ENCODE measurements at regions not wholly inside any gene's neighbourhood (a gene's known extent, or its start where the extent isn't known, plus 50 kb on each side); places are given as distances from the start of the nearest gene placed in this dataset.

DNA sequence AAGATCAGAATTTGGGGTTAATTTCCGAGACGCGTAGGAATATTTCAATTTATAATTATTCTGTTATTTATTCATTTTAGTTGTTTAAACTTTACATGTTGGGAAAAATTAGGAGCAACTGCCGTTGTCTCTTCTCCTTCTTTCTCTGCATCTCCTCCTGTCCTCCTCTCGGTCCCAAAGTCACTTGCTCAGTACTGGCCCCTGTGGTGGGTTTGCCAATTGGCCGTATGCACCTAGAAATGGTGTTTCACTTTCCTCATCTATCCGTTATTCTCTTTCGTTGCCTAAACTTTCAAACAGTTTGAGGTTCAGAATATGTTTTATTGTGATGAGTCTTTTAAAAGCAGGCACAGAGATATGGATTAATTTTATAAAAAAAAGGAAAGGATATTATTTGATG lies 517.9 kb downstream of the PLCL1 start:
- no peak for DNase-seq

DNA sequence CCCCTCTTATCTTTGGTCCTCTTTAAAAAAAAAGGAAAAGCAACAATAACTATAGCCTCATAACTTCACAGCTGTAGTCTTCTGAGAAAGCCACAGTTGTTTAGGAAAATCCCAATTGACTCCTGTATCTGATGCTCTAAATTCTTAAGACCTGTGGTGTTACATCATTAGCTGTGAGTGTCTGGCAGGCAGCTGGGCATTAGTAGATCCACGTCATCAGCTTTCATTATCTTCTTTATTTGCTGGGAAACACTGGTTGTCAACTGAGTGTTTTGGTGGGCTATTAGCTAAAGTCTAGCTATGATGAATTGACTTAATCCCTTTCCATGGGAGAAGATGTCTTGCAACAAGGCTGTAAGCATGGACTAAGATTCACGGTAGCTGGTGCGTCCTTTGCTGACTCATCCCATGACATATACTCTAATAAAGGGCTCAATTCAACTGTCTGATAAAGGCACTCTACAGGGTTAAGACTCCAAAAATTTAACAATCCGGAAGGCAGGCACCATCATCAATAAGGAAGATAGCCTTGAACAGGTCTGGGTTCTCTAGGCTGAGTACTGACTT lies 517.2 kb downstream of the PLCL1 start:
- DNase-seq = no peak

DNA sequence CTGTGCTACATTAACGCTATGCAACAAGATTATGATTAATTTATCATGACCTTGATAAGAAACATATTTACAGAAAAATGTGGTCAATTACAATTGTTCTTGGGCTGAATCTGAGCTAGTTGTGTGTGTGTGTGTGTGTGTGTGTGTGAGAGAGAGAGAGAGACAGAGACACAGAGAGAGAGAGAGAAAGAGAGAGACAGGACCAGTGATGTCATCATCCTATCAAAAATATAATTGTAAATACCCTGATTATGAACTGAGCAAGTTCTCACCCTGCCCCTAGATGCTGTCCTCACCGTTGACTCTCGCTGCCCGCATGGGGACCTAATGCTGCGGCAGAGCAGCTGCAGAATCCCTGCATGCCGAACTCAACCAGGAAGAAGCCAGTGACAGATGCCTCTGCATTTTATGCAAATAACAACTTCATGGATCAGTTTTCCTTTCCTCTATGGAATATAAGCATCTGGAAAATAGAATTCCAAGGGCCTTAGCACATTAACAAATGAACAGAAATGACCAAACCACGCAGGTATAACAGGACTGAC lies 512.5 kb downstream of the PLCL1 start:
- no peak for DNase-seq

DNA sequence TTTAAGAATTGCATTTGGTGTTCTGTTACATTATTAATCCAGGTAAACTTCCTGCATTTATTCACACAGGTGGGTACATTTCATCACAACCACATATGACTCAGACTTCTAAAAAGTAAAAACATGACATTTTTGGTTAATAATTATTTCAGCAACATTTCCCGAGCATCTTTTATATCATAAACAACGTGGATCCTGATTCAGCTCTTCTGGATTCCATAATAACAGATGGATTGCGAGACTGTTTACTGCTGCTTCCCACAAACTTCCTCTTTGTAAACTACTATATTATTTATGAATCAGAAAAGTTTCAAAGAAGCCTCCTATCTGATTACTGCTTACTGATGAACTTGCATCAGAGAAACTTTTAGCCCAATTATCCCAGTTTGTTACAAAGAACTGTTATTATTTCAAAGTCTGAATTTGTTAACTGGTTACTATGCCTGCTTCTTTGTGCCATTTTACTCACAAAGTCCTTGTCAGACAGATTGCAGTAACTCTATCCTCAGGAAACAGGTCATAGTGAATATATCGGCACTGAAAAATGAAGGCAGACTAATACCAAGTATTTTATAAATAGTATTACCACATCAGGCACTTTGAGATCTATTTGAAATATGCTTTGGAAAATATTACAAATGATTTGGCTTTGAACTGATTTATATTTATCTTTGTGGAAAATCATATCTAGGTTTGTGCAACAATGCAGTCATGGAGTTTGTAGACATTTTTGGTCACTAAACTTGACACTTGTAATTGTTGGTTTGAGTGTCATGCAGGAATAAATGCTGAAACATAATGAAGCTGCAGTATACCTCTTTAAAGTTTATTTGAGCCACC lies 511.6 kb downstream of the PLCL1 start:
- no peak for DNase-seq

DNA sequence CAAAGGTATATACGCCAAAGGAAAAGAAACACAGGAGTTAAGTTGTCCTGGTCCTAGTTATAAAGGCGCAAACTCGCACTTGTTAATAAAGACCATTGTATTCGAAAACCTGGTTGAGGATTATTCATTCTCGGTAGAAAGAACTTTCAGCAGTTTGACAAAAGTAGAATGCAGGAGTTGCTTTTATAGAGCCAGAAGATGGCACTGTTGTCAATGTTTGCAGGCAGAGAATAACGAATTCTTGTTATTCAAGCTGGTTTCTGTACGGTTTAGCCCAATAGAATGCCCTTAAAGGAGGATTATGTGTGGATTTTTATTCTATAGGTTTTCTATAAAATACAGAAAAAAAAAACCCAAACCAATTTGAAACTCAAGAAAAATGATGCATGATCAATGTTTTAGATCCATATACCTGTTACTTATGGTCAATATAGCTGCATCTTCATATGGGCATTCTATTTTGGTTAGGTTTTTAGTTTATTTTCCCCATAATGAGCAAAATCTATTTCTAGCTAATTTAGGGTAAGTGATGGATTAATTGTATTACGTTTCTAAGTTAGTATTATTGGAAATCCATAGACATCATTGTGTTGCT lies 510.3 kb downstream of the PLCL1 start:
- DNase-seq = peak; percentile 55

DNA sequence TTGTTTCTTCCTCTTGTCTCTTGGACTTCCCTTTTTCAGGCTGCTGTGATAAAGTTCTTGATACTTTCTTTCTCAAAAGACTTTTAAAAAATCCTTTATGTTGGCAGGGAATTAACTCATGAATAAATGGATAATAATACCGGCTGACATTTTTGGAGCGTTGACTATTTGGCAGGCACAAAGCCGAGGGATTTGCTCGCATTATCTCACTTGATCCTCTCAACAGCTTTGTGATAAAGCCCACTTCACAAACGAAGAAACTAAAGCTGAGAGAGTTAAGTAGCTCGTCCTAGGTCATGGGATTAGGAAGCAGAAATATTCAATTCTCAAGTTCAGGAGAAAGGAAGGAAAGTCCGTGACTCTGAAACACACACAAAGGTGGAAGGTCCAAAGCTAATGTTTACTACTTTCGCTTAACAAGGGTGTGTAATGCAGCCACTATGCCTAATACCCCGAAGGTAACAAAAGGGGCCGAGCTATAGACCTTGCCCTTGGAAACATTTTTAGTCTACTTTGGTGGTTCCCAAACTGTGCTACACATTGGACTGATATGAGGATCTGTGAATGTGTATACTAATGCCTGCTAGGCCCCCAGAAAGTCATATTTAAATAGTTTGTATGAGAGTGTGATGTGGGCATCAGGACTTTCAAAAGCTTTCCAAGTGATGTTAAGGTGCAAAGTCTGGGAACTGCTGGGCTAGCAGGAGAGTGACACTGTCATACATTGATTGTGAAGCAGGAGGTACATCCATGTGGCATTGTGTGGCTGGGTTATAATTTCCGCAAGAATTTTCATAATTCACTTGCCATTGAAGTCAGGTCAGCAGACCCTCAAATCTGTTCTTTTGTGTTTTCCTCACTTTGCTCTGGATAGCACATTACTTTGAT lies 508.4 kb downstream of the PLCL1 start:
- no peak for DNase-seq

DNA sequence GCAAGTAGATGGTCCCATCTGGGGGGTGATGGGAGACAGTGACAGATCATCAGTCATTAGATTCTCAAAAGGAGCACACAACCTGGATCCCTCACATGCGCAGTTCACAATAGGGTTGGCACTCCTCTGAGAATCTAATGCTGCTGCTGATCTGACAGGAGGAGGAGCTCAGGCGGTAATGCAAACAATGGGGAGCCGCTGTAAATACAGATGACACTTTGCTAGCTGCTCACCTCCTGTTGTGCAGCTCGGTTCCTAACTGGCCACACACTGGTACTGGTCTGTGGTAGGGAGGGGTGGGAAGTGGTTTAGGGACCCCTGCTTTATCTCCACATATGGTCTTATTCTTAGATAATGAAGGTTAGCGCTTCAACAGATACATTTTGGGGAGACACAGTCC lies 506.6 kb downstream of the PLCL1 start:
- DNase-seq = no peak

DNA sequence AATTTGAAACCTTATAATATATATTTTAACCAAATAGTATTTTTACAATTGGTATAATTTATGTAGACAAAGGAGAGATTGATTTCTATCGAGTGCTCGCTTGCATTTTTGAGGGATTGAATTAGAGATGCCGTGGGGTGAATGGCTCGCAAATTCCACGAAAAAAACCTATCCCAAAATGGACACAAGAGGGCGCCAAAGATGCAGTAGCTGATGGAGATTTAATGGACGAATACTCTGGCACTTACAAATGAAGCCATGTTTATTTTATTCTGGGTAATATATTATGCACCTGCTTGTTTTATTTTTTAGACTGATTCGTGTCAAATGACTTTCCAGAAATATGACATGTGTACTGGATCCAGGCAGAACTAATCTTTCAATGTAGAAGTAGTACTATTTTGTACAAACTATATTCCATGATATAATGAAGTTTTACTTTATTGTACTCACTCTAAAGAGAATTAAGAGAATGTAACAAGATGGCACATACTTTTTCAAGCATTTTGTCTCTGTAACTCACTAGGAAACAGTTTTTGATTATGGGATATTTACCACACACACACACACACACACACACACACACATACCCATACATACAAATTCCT lies 505.4 kb downstream of the PLCL1 start:
- peak; percentile 62 for DNase-seq

DNA sequence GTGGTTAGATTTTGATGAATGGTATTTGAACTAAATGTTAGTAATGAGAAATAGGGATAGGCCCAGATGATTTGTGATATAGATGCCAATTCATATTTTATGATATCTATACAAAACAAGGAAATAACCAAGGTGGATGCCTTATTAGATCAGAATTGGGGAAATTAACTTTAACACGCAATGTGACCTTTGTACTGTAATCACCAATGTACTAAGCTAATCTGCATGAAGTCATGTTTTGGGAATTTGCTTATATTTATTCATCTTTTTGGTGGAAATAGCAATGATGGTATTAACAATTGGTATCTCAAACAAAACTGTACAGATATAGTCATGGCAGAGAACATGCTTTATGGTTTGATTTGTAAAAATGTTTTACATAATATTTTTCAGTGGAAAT lies 504.7 kb downstream of the PLCL1 start:
- DNase-seq = no peak

DNA sequence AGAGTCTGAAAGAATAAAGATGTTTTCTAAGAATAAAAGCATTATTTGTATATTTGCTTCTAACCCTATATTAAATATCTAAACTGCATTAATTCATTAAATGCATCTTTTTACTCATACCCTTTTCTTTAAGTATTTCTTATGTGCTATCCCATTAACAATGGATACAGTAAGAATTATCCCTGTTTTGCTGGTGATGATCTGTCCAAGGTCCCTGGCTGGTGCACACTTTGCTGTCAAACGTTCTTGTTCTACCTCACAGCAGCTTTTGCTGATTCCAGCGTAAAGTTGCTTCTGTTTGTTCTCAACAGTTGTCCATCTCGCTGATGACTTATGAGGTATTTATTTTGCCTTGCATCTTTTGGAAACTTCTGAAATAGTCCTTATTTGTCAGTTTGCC lies 504.0 kb downstream of the PLCL1 start:
- DNase-seq = no peak

DNA sequence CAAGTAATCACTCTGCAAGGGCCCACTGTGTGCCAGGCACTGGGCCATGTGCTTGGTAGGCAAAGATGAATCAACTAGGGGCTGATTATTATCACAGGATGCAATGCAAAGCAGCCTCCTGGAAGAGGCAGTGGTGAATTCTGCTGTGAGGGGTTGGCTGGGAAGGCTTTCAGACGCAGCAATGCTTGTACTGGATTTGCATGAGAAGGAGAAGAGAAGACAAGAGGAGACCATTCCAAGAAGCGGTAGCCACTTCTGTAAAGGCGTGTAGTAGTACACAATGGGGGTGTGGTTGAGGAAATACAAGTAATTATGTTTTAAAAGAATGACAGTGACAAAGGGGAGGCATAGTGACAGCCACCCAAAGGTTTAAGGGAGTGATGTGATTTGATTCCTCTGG lies 502.7 kb downstream of the PLCL1 start:
- no peak for DNase-seq

DNA sequence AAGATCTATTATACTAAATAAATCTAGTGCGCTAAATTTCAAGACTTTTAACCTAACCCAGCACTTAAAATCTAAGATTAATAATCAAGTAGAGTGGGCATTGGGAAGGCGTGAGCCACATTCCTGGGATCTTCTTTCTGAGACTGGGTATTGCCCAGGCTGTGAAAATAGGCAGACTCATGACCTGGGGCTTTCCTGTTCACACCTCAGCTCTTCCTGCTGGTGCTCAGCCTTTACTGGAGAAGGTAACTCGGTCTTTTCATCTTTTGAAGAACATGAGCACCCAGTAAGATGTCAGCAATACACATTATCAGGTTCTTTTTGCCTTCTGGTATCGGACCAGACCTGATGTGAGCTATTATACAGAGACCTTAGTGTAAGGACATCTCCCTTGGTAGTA lies 500.5 kb downstream of the PLCL1 start:
- DNase-seq = no peak

DNA sequence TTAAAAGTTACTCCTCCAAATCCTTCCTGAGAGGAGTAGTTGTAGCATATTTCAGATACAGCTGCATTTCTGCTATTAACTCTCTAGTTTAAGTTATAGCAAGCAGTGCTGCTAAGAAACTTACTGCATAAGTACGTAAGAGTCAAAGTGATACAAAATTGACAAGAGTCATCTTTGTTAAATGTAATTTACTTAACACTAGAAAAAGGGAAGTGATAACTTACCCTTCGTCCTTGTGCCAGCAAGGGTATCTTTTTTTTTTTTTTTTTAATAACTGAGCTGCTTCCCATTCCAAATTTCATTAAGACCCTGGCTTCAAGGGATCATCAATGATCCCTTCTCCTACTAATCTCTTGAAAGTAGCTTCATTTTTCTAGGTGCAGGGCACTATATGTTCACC lies 493.0 kb downstream of the PLCL1 start:
- no peak for DNase-seq

DNA sequence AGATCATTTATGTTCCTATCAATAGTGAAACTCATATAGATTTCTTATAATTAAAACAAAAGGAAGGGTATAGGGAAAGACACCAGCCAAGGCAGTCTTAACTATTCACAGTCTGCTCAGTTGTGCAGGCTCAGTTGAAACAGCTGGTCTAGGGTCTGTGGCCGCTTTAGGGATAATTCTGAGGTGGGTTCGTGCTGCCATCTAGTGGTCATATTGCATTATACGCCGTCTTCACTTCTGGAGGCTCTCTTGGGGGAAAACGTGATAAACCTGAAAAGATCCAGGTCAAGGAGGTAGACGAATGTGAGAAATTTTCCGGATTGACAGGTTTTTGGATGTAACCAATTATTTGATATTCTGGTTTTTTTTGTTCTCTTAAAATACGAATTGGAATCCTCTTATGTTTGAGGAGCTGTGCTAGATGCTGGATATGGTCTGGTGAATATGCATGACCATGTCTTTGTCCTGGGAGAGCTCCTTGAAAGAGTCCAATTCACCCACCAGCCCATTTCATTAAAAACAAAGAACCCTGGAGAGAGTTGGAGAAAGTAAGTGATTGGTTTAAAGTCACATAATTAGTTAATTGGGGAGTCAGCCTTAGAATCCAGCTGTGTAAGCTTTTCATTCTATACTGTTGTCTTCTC lies 492.4 kb downstream of the PLCL1 start:
- peak; percentile 68 for DNase-seq

DNA sequence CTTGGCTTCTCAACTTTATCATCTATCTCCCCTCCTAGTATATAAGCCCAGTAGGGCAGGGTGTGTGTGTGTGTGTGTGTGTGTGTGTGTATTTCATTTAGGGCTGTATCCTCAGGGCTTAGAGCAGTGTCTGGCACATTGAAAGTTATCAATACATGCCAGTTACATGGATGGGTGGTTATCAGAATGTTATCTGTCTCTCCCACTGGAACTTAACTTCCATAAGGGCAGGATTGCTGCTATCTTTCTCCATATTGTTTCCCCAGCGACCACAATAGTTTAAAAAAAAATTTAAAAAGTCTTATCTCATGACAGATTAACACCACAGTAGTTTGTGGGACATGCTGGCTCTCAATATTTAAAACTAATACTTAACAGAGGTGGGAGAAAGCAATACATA lies 488.9 kb downstream of the PLCL1 start:
- peak; percentile 75 for DNase-seq

DNA sequence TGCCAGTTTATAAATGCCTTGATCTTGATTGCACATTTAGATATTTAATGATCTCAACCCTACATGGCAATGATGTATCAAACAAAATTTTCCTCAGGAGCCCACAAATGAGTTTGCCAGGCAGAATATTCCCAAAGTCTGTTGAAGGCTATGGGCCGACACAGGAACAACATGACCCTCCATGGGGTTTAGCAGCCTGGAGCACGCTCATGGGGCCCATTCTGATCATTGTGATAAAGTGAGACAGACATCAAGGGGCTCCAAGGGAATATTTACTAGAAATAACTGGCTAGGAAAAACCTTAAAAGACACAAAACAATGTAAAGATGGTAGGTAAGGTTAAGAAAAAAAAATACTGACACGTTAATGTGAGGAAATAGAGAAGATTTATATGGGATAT lies 485.4 kb downstream of the PLCL1 start:
- no peak for DNase-seq

DNA sequence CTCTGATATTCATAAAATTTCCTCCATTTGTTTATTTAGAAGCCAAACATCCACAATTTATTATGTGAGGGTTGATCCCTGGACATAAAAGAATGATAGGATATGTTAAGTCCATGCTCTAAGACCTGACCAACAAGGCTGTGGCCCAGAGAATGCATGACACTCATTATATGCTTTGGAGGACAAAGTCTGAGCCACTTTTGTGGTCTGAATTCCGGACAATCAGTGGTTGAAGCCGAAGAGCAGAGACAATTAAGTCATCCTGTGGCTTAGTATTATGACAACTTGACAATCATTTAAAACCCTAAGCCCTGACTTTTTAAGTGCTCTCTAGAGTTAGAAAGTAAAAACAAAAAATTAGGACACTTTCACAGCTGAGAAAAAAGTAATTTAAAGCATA lies 483.3 kb downstream of the PLCL1 start:
- no peak for DNase-seq

DNA sequence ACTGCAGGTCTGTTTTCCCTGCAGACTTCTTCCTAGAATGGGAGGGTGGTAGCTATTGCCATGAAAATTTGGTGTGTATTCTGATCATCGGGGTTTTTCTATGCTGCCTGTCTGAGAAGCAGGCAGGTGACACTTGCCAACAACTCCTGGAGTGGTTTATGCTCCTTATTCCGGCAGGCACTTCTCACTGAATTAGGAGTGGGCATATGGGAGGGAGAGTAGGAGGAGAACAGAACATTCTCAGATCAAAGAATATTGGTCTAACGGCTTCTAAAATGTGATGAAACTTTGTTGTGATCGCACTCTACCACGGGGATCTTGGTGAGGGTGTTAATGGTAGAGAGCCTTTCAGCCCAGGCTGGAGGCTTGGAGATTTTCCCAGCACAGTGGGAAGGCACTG lies 480.8 kb downstream of the PLCL1 start:
- no peak for DNase-seq

DNA sequence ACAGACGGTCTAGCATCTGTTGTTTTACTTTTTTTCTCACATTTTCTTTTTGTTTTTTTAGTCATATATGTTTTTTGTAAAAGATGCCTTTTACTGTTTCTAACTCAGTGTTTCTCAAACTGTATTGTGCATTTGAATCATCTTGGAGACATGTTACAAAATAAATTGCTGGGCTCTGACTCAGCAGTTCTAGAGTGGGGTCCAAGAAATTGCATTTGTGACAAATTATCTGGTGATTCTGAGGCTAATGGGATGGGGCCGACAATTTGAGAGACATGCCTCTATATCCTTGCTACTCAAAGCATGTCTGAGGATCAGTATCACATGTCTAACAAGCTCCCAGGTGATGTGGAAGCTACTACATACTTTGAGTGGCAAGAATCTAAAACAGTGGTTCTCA lies 478.8 kb downstream of the PLCL1 start:
- DNase-seq = no peak

DNA sequence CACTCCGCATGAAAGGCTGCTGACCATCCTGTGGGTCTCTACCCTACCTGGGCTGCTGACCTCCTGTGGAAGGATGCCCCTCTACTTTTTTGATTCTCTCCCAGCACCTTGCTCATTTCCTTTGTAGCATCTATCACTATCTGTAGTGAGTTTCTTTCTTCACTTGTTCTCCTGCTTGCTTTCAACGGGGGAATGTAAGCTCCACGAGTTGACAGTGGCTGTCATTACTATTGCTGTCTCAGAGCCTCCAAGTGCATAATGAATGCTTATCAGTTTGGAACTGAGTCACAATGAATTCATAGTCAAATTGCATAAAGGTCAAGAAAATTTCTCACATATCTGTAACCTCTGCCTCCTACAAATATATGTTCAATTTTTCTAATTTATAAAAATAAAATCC lies 477.7 kb downstream of the PLCL1 start:
- no peak for DNase-seq

DNA sequence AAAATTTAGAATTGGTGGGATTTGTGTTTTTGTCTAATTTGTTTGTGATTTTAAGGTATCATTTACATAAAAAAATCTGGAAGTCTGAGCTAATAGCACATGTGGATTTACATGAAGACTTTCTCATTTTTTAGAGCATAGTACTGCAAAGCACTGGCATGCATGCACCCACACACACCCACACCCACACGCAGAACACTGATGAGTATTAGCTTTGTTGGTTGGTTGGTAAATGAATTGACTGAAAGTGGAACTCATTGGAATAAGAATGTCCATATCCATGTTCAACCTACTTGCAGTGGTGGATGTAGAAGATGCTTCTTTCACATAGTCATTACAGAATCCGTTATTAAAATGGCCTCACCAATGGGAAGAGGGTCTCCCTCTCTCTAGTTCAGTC lies 475.8 kb downstream of the PLCL1 start:
- no peak for DNase-seq

DNA sequence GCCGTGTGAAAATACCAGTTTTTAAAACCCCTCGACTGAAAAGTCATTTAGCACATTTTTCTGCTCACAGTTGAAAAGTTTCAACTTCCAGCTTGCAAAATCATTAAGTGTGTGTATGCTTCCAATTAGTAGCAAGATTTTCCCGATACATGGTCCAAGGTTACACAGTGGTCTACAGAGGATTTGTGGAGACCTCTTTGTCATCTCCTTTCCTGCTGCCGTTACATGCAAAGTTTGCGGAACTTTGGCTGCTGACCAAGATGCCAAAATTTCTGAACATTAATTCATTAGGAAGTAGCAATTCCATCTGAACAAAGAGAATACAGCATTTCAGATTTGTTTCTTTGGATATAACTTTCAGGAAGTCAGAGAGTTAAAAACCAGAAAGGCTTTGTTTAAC lies 474.6 kb downstream of the PLCL1 start:
- DNase-seq = no peak
